Endothelial cell of umbilical vein (primary cell): ENCODE measurements at regions not wholly inside any gene's neighbourhood (a gene's known extent, or its start where the extent isn't known, plus 50 kb on each side); places are given as distances from the start of the nearest gene placed in this dataset.

Source experiments
- BruUV-seq: library from RNA; stranded (reverse); fragments of 400-500 nt; replicated peaks from 2 replicates; lab custom pipeline; 2021; lab: Mats Ljungman, UMichigan
- CTCF ChIA-PET: fragments of 300-600, 350-600 bp; sonication (Branson Sonifier 250); formaldehyde crosslinking; loops from one replicate; lab custom pipeline; 2021; ENCODE audit warnings: antibody characterized with exemption, inconsistent platforms; lab: Charles Lee
- POLR2A ChIA-PET: fragments of 300-600, 350-600 bp; sonication (Branson Sonifier 250); formaldehyde crosslinking; loops from one replicate; lab custom pipeline; 2021; ENCODE audit warnings: antibody characterized with exemption, inconsistent platforms; lab: Charles Lee
- DNase-seq: peaks from one replicate; pipeline ENCODE4 v3.0.0-alpha.2; 2011; ENCODE audit warnings: low read depth, low spot score
- FAIRE-seq: peaks from 2 replicates; lab custom pipeline; 2011; peaks lifted over from hg19 to GRCh38; lab: Jason Lieb, UNC
- H2AFZ ChIP-seq: 2 replicates; pipeline ENCODE4 v1.6.0; 2012; ENCODE audit warnings: low read depth, low read length, control low read depth, inconsistent platforms
- H3K27ac ChIP-seq: 2 replicates; pipeline ENCODE4 v1.5.1; 2011; ENCODE audit warnings: low read depth, mild to moderate bottlenecking, control low read depth, low read length, moderate library complexity; ENCODE audit not compliant: insufficient read depth
- H3K27me3 ChIP-seq, 2 experiments: 2 replicates each; pipeline versions ENCODE4 v1.6.0 to v1.6.1; 2011; ENCODE audit warnings: low read length in 2 of 2, mixed read lengths in 1 of 2; ENCODE audit not compliant: control insufficient read depth in 2 of 2, insufficient read depth in 2 of 2
- H3K36me3 ChIP-seq, 2 experiments: 2 replicates in 1 of 2; 3 replicates in 1 of 2; pipeline ENCODE4 v1.5.1; 2011; ENCODE audit warnings: low read length in 2 of 2, mild to moderate bottlenecking in 1 of 2, moderate library complexity in 1 of 2; ENCODE audit not compliant: control insufficient read depth in 2 of 2, insufficient read depth in 2 of 2; ENCODE audit errors: extremely low read depth in 1 of 2
- H3K4me1 ChIP-seq: 3 replicates; pipeline ENCODE4 v1.5.1; 2011; ENCODE audit warnings: mild to moderate bottlenecking, low read length; ENCODE audit not compliant: control insufficient read depth, insufficient read depth; ENCODE audit errors: extremely low read depth
- H3K4me2 ChIP-seq: 2 replicates; pipeline ENCODE4 v1.6.1; 2011; ENCODE audit warnings: low read length, control low read depth, mixed read lengths; ENCODE audit not compliant: insufficient read depth
- H3K4me3 ChIP-seq, 3 experiments: fragments of 200-600 bp in 1 of 3; sonication (generic), shearing (Covaris generic) in 1 of 3; replicated peaks in 1 of 3; 2 replicates each; pipeline ENCODE4 v1.5.1; 2011 to 2016; ENCODE audit warnings: control low read depth in 3 of 3, low read length in 3 of 3, mild to moderate bottlenecking in 2 of 3, inconsistent platforms in 1 of 3, low read depth in 1 of 3, moderate library complexity in 1 of 3; ENCODE audit not compliant: insufficient read depth in 1 of 3
- H3K79me2 ChIP-seq: 2 replicates; pipeline ENCODE4 v1.6.0; 2012; ENCODE audit warnings: low read length, inconsistent platforms; ENCODE audit not compliant: control insufficient read depth, insufficient read depth
- H3K9ac ChIP-seq: replicated peaks from 2 replicates; pipeline ENCODE3; 2011; ENCODE audit warnings: low read length, control low read depth; ENCODE audit not compliant: insufficient read depth; ENCODE audit errors: extremely low read depth
- H3K9me1 ChIP-seq: replicated peaks from 3 replicates; pipeline ENCODE4 v1.6.0; 2011; ENCODE audit warnings: mild to moderate bottlenecking, low read length; ENCODE audit not compliant: control insufficient read depth, insufficient read depth; ENCODE audit errors: extremely low read depth
- H3K9me3 ChIP-seq: replicated peaks from 2 replicates; pipeline ENCODE4 v1.5.1; 2012; ENCODE audit warnings: low read length, inconsistent platforms; ENCODE audit not compliant: control insufficient read depth, insufficient read depth
- H4K20me1 ChIP-seq: replicated peaks from 2 replicates; pipeline ENCODE3; 2011; ENCODE audit warnings: mild to moderate bottlenecking, low read length; ENCODE audit not compliant: control insufficient read depth, insufficient read depth; ENCODE audit errors: extremely low read depth
- CTCF ChIP-seq, 2 donors: IDR thresholded peaks; 1 replicate in 1 of 2; 2 replicates in 1 of 2; pipeline ENCODE4 v1.5.1; 2011; ENCODE audit warnings: low read length in 2 of 2, mild to moderate bottlenecking in 2 of 2, moderate library complexity in 2 of 2, control low read depth in 1 of 2, inconsistent platforms in 1 of 2, low read depth in 1 of 2; ENCODE audit not compliant: insufficient read depth in 1 of 2; ENCODE audit errors: extremely low read depth in 1 of 2
- EZH2 ChIP-seq: IDR thresholded peaks from 2 replicates; pipeline ENCODE4 v1.6.1; 2012; ENCODE audit warnings: borderline replicate concordance, low read depth, mild to moderate bottlenecking, moderate library complexity, low read length, inconsistent platforms; ENCODE audit not compliant: severe bottlenecking
- FOS ChIP-seq: IDR thresholded peaks from 2 replicates; pipeline ENCODE4 v1.6.1; 2011; ENCODE audit warnings: mild to moderate bottlenecking, low read length, moderate library complexity, borderline replicate concordance; ENCODE audit not compliant: insufficient read depth
- GATA2 ChIP-seq: IDR thresholded peaks from 2 replicates; pipeline ENCODE4 v1.7.0; 2011; ENCODE audit warnings: low read depth, mild to moderate bottlenecking, moderate library complexity, mixed read lengths, low read length; ENCODE audit not compliant: insufficient read length, insufficient read depth
- JUN ChIP-seq: IDR thresholded peaks from 2 replicates; pipeline ENCODE4 v1.6.1; 2011; ENCODE audit warnings: borderline replicate concordance, low read depth; ENCODE audit not compliant: insufficient read length, insufficient read depth
- MAX ChIP-seq: IDR thresholded peaks from 2 replicates; pipeline ENCODE4 v1.6.1; 2011; ENCODE audit not compliant: insufficient read depth, insufficient read length
- MYC ChIP-seq: IDR thresholded peaks from one replicate; pipeline ENCODE4 v1.6.1; 2011; ENCODE audit warnings: mild to moderate bottlenecking, low read depth, low read length
- POLR2A ChIP-seq: IDR thresholded peaks from 2 replicates; pipeline ENCODE4 v1.6.1; 2012; ENCODE audit warnings: low read depth, mild to moderate bottlenecking, control low read depth, low read length
- POLR2AphosphoS5 ChIP-seq: IDR thresholded peaks from 2 replicates; pipeline ENCODE4 v1.6.1; 2012; ENCODE audit warnings: low read depth, mild to moderate bottlenecking, control low read depth, low read length, moderate library complexity; ENCODE audit not compliant: insufficient read depth
- dilution Hi-C: fragments of 300-500 bp; cut with MboI; formaldehyde crosslinking; loops from one replicate; pipeline ENCODE4 v1.15.0; 2019; ENCODE audit warnings: low sequenced_read_pairs; ENCODE audit not compliant: extremely low pct_ligation_motif_present
- intact Hi-C: fragments of 100-400 bp; cut with micrococcal nuclease; formaldehyde crosslinking; loops from one replicate; pipeline ENCODE4 v1.10.0; 2022

- dilution Hi-C loops (no loop called here), intact Hi-C loops (no loop called here)
- ChIA-PET CTCF (no interaction called here), POLR2A (no interaction called here)
- BruUV-seq: no TSS peak
- Histone ChIP-seq H3K9me3 (no peaks in the 10 kb centered on the region), H4K20me1 (no peaks in the 10 kb centered on the region), H3K4me3 (no peak overlapping the region), H3K36me3 (no peaks in the 10 kb centered on the region), H3K27ac (no peak overlapping the region), H3K4me1 (no peaks in the 10 kb centered on the region), H3K9ac (no peak overlapping the region), H3K4me2 (no peak overlapping the region), H3K27me3 (no peaks in the 10 kb centered on the region), H3K9me1 (no peaks in the 10 kb centered on the region), H3K79me2 (no peaks in the 10 kb centered on the region), H2AFZ (no peak overlapping the region)
- TF ChIP-seq FOS (no peak), CTCF (IDR thresholded peaks at IDR 0.05; ENCODE audit: extremely low read depth in 1 of 2, insufficient read depth in 1 of 2, low read depth in 1 of 2, low read length in 2 of 2) (no peak), MYC (no peak), GATA2 (no peak), MAX (no peak), POLR2AphosphoS5 (no peak), JUN (no peak), POLR2A (no peak), EZH2 (no peak)
- FAIRE-seq (no peak), DNase-seq (no peak)
Observed at GRCh38 chrX:147811803-147812202, 99.9 kb upstream of the FMR1 start.
